Esophagus squamous epithelium (tissue), 5 donors: ENCODE measurements at regions not wholly inside any gene's neighbourhood (a gene's known extent, or its start where the extent isn't known, plus 50 kb on each side); places are given as distances from the start of the nearest gene placed in this dataset.

Experiments used
- DNase-seq: peaks from one replicate; lab custom pipeline; 2025; lab: John Stamatoyannopoulos, UW
- H3K27ac ChIP-seq, 4 donors: fragments of 200-600 bp; sonication (generic); one replicate each; pipeline ENCODE4 v1.5.1; 2016 to 2019; ENCODE audit warnings: mild to moderate bottlenecking in 1 of 4
- H3K27me3 ChIP-seq, 4 donors: fragments of 200-600 bp; sonication (generic); 1 replicate in 3 of 4; 2 replicates in 1 of 4; pipeline versions ENCODE4 v1.5.1 to v1.6.0; 2017 to 2021; ENCODE audit warnings: antibody characterized with exemption in 1 of 4
- H3K36me3 ChIP-seq, 3 donors: fragments of 200-600 bp; sonication (generic); one replicate each; pipeline ENCODE4 v1.5.1; 2016 to 2019
- H3K4me1 ChIP-seq, 3 donors: fragments of 200-600 bp; sonication (generic); one replicate each; pipeline ENCODE4 v1.5.1; 2017 to 2019
- H3K4me3 ChIP-seq, 4 donors: fragments of 200-600 bp; sonication (generic); 1 replicate in 3 of 4; 2 replicates in 1 of 4; pipeline ENCODE4 v1.5.1; 2016 to 2019; ENCODE audit warnings: mild to moderate bottlenecking in 2 of 4, moderate library complexity in 1 of 4
- H3K9me3 ChIP-seq, 3 donors: fragments of 200-600 bp; sonication (generic); one replicate each; pipeline ENCODE4 v1.5.1; 2016 to 2019
- POLR2A ChIP-seq, 4 donors: fragments of 450-650 bp; IDR thresholded peaks; one replicate each; pipeline ENCODE4 v1.6.1; 2017; ENCODE audit warnings: antibody characterized with exemption in 4 of 4, mild to moderate bottlenecking in 4 of 4, moderate library complexity in 3 of 4
- WGBS, 2 donors: methylation state at CpG; one replicate each; pipeline ENCODE4 v1.1.5; 2018; 5-methylcytosine and 5-hydroxymethylcytosine counted together
- intact Hi-C: fragments of 100-400 bp; cut with DNase I; formaldehyde crosslinking; loops from one replicate; pipeline ENCODE4 v1.15.0; 2022
- TF ChIP-seq, protein P1 (sequence below), 6 experiments: fragments of 450-650 bp in 4 of 6; fragments of 200-600 bp in 2 of 6; sonication (generic) in 2 of 6; IDR thresholded peaks; one replicate each; pipeline ENCODE4 v1.5.1; 2016 to 2019; ENCODE audit warnings: antibody characterized with exemption in 6 of 6, mild to moderate bottlenecking in 4 of 6, moderate library complexity in 4 of 6
- donor health status: DM: yes; HTN: yes; CAD: no.

DNA sequence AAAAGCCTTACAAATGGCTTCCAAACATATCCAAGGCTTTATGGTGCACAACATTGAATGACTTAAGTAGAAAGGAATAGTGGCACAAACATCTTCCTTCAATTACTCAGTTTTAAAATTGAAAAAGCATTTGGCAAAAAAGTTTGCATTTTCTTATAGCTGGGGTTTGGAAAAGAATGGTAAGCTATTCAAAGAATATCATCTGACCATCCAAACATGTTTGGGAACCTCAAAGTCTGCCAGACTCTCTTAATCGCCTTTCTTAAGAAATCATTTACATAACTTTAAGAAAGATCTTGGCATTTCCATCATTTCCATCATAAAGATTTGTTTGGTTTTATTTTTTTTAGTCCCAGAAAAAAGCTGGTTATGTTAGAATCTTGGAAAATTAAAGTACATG is 210.1 kb upstream of the PELI2 start:
- no peak overlapping the region for H3K4me3 ChIP-seq
- no peaks in the 10 kb centered on the region for H3K9me3 ChIP-seq
- TF ChIP-seq, protein P1, sequence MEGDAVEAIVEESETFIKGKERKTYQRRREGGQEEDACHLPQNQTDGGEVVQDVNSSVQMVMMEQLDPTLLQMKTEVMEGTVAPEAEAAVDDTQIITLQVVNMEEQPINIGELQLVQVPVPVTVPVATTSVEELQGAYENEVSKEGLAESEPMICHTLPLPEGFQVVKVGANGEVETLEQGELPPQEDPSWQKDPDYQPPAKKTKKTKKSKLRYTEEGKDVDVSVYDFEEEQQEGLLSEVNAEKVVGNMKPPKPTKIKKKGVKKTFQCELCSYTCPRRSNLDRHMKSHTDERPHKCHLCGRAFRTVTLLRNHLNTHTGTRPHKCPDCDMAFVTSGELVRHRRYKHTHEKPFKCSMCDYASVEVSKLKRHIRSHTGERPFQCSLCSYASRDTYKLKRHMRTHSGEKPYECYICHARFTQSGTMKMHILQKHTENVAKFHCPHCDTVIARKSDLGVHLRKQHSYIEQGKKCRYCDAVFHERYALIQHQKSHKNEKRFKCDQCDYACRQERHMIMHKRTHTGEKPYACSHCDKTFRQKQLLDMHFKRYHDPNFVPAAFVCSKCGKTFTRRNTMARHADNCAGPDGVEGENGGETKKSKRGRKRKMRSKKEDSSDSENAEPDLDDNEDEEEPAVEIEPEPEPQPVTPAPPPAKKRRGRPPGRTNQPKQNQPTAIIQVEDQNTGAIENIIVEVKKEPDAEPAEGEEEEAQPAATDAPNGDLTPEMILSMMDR (IDR thresholded peaks at IDR 0.05), result no peak
- TF ChIP-seq POLR2A (IDR thresholded peaks at IDR 0.05), result no peak
- H3K4me1 ChIP-seq, result no peaks in the 10 kb centered on the region
- intact Hi-C loops, result no loop called here
- no peak for DNase-seq
- peaks cover 0 to 19% (median 0%) of the 10 kb centered on the region in 4 donors for H3K27me3 ChIP-seq
- no peak overlapping the region for H3K27ac ChIP-seq
- WGBS, 2 donors, result 69 to 73% methylated on average over 1 of the region's 1 CpG
- no peaks in the 10 kb centered on the region for H3K36me3 ChIP-seq

DNA sequence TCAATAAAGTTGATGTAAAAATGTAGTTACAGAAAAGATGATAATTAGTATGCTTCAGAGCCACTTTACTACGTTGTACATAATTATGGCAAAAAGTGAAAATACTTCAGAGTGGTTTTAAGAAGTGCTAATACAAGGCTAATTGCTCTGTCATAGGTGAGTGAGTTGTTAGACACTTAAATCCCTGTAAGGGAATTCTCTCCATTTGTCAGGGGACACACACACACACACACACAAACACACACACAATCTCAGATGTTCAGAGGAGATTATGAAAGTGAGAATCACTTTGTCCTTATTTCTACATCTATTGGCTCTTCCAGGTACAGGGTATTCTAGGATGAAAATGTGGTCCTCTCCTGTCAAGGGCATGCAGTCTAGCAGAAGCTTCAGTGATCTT is 208.3 kb upstream of the PELI2 start:
- Histone ChIP-seq H3K27me3 (peaks cover 0 to 30% (median 0%) of the 10 kb centered on the region in 4 donors), H3K9me3 (no peaks in the 10 kb centered on the region), H3K27ac (no peak overlapping the region), H3K4me1 (peaks cover 0 to 13% (median 0%) of the 10 kb centered on the region in 3 donors), H3K4me3 (no peak overlapping the region), H3K36me3 (no peaks in the 10 kb centered on the region)
- no peak for DNase-seq
- 68 to 81% methylated on average over 1 of the region's 1 CpG for WGBS, 2 donors
- no peak for TF ChIP-seq POLR2A (IDR thresholded peaks at IDR 0.05)
- TF ChIP-seq, protein P1 (IDR thresholded peaks at IDR 0.05), result no peak
- intact Hi-C loops, result no loop called here

DNA sequence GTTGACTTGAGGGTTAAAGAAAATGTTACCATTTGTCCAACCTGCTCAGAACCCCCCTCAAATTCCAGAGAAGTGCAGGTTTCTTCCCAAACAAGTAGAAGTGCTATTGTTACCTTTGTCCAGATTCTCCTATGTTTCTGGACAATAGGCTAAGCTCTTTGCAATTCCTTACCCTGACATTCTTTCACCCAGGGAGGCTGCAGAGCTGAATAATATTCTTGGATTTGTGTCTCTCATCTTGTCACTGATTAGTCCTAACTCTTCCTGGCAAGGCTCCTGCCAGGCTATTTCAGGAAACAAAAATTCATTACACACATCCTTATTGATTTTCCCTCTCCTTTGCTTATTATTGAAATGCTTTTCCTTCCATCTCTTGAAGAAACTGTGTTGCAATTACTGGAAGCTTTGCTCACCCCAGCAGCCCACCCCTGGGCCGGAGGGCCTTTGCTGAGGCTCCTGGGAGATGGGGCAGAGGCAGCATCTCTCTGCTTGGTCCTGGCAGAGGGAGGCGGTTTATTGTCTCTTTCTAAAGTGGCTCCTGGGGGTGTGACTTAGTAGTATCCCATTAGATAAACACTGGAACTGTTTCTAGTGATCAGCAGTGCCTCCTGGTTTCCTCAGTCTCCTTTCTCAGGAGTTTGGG is 207.5 kb upstream of the PELI2 start:
- Histone ChIP-seq H3K4me3 (no peak overlapping the region), H3K9me3 (no peaks in the 10 kb centered on the region), H3K36me3 (no peaks in the 10 kb centered on the region), H3K27me3 (peaks cover 0 to 36% (median 0%) of the 10 kb centered on the region in 4 donors), H3K27ac (no peak overlapping the region), H3K4me1 (peaks cover 0 to 14% (median 0%) of the 10 kb centered on the region in 3 donors)
- TF ChIP-seq POLR2A (IDR thresholded peaks at IDR 0.05), result no peak
- TF ChIP-seq, protein P1 (IDR thresholded peaks at IDR 0.05), result no peak
- intact Hi-C loops, result no loop called here
- no peak for DNase-seq
- 60 to 70% methylated on average over 1 to 2 of the region's 2 CpGs for WGBS, 2 donors

DNA sequence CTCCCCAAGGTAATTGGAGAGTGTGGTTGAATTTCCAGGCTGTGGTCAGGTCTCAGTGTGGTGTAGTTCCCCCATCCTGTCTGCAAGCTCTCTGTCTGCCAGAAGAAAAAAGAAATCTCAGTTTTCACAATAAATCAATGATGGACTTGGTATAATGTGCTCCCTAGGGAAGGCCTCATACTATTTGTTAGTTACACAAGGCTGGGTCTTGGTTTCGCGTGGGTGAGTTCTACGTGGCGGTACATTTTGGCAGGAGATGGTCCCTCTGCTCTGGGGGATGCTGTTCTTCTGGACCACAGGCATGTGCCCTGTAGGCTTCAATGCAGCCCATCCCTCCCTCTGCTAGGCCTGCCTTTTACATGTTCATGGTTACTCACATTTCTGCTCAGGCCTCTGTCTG is 206.4 kb upstream of the PELI2 start:
- intact Hi-C loops, result no loop called here

DNA sequence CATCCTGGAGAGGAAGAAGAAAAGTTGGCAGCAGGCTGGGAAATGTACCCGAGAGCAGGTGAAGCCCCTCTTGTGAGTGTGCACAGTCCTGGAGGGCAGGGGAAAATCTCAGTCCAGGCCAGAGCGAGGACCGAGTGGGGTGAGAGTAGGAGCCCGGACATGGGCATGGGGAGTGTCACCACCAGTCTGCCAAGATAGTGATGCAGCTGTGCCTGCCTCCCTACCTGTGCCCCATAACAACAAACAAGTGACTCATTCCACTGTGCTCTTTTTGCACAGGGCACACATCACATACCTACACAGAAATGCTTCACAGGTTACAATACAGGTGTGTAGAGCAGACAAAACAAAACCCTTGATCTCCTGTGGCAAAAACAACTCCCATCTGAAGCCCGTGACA is 205.9 kb upstream of the PELI2 start:
- no peak for DNase-seq
- intact Hi-C loops, result no loop called here

More for the DNA sequence above, 206.4 kb upstream of the PELI2 start:
- Histone ChIP-seq H3K4me3 (no peak overlapping the region), H3K36me3 (no peaks in the 10 kb centered on the region), H3K9me3 (peaks cover 0 to 4% (median 0%) of the 10 kb centered on the region in 3 donors), H3K4me1 (peaks cover 0 to 14% (median 0%) of the 10 kb centered on the region in 3 donors), H3K27me3 (peaks cover 0 to 47% (median 0%) of the 10 kb centered on the region in 4 donors), H3K27ac (no peak overlapping the region)
- TF ChIP-seq, protein P1 (IDR thresholded peaks at IDR 0.05), result no peak
- TF ChIP-seq POLR2A (IDR thresholded peaks at IDR 0.05), result no peak
- DNase-seq, result no peak
- WGBS, 2 donors, result 93% methylated on average over 4 of the region's 4 CpGs; no CpG with 5 or more reads in 1 of the 2 donors

More for the DNA sequence above, 205.9 kb upstream of the PELI2 start:
- 87 to 90% methylated on average over 4 to 5 of the region's 5 CpGs for WGBS, 2 donors
- Histone ChIP-seq H3K36me3 (no peaks in the 10 kb centered on the region), H3K4me1 (peaks cover 0 to 14% (median 0%) of the 10 kb centered on the region in 3 donors), H3K27ac (no peak overlapping the region), H3K4me3 (no peak overlapping the region), H3K9me3 (peaks cover 0 to 5% (median 0%) of the 10 kb centered on the region in 3 donors), H3K27me3 (peaks cover 0 to 52% (median 0%) of the 10 kb centered on the region in 4 donors)
- TF ChIP-seq, protein P1 (IDR thresholded peaks at IDR 0.05), result no peak
- no peak for TF ChIP-seq POLR2A (IDR thresholded peaks at IDR 0.05)
